HS-5 (cell line): ENCODE measurements at regions not wholly inside any gene's neighbourhood (a gene's known extent, or its start where the extent isn't known, plus 50 kb on each side); places are given as distances from the start of the nearest gene placed in this dataset.

ENCODE experiments used
- DNase-seq: peaks from one replicate; pipeline ENCODE4 v3.0.0-alpha.2; 2012; ENCODE audit warnings: low read depth

- DNase-seq: no peak
These were observed 51.0 kb upstream of the TNC start for GRCh38 chr9:115169003-115169402.

- peak; percentile 71 for DNase-seq
These were observed 52.6 kb upstream of the TNC start for GRCh38 chr9:115170358-115171073.

- no peak for DNase-seq
These were observed 54.0 kb upstream of the TNC start for GRCh38 chr9:115171921-115172388.

- no peak for DNase-seq
These were observed 64.3 kb upstream of the TNC start for GRCh38 chr9:115182264-115182663.

GRCh38 chr9:115183436-115183835 lies 65.5 kb upstream of the TNC start:
- DNase-seq: no peak

GRCh38 chr9:115189686-115190085 lies 71.7 kb upstream of the TNC start:
- no peak for DNase-seq

GRCh38 chr9:115191667-115192066 lies 73.7 kb upstream of the TNC start:
- DNase-seq: no peak

GRCh38 chr9:115192280-115192679 lies 74.3 kb upstream of the TNC start:
- DNase-seq: no peak

- DNase-seq: no peak
These were observed 75.0 kb upstream of the TNC start for GRCh38 chr9:115192835-115193525.

GRCh38 chr9:115193777-115194176 lies 75.8 kb upstream of the TNC start:
- no peak for DNase-seq

GRCh38 chr9:115194216-115194615 lies 76.3 kb upstream of the TNC start:
- DNase-seq: no peak

GRCh38 chr9:115195912-115196311 lies 78.0 kb upstream of the TNC start:
- DNase-seq: no peak

- no peak for DNase-seq
These were observed 79.0 kb upstream of the TNC start for GRCh38 chr9:115196919-115197318.

- DNase-seq: no peak
These were observed 80.0 kb upstream of the TNC start for GRCh38 chr9:115198001-115198400.

GRCh38 chr9:115200711-115201505 lies 83.0 kb upstream of the TNC start:
- DNase-seq: no peak

GRCh38 chr9:115202181-115202580 lies 84.2 kb upstream of the TNC start:
- no peak for DNase-seq

- DNase-seq: peak; percentile 72
These were observed 85.2 kb upstream of the TNC start for GRCh38 chr9:115202960-115203751.

- DNase-seq: peak; percentile 87
These were observed 87.0 kb upstream of the TNC start for GRCh38 chr9:115204904-115205453.

- no peak for DNase-seq
These were observed 89.3 kb upstream of the TNC start for GRCh38 chr9:115207003-115207836.

- DNase-seq: no peak
These were observed 90.5 kb upstream of the TNC start for GRCh38 chr9:115208501-115208900.
